K562 (cell line): ENCODE measurements at regions not wholly inside any gene's neighbourhood (a gene's known extent, or its start where the extent isn't known, plus 50 kb on each side); places are given as distances from the start of the nearest gene placed in this dataset.

ENCODE experiments used
- ATAC-seq: fragments of 200-7000 bp; cut with Tn5 transposase; 3 replicates; pipeline ENCODE4 v1.9.1; 2020; ENCODE audit warnings: moderate library complexity
- BruUV-seq: library from RNA; stranded (reverse); fragments of 400-500 nt; replicated peaks from 2 replicates; lab custom pipeline; 2021; lab: Mats Ljungman, UMichigan
- CTCF ChIA-PET: fragments of 300-600 bp; formaldehyde crosslinking; extraction: SDS; loops from one replicate; lab custom pipeline; 2021; ENCODE audit warnings: low intra/inter-chr PET ratio; lab: Yijun Ruan, JAX
- POLR2A ChIA-PET: fragments of 300-600, 350-650 bp; sonication (Branson Sonifier 250); formaldehyde crosslinking; extraction: SDS; loops from one replicate; lab custom pipeline; 2021; ENCODE audit warnings: antibody characterized with exemption, inconsistent platforms; lab: Yijun Ruan, JAX
- DNase-seq, 4 experiments: peaks; one replicate each; pipeline versions ENCODE4 v3.0.0 to v3.0.0-alpha.2; 2011 to 2018; ENCODE audit warnings: low spot score in 3 of 4, mixed read lengths in 3 of 4; ENCODE audit errors: extremely low read depth in 1 of 4
- FAIRE-seq: peaks from 2 replicates; lab custom pipeline; 2011; peaks lifted over from hg19 to GRCh38; lab: Jason Lieb, UNC
- H2AFZ ChIP-seq: 2 replicates; pipeline ENCODE4 v1.6.0; 2011; ENCODE audit warnings: low read depth, low read length, control low read depth, inconsistent platforms
- H3K27ac ChIP-seq: fragments of 200-600 bp; 3 replicates; pipeline ENCODE4 v1.8.0; 2011; ENCODE audit warnings: low read depth, mild to moderate bottlenecking, control low read depth, inconsistent platforms, low read length, moderate library complexity, mixed read lengths; ENCODE audit errors: extremely low read depth
- H3K27me3 ChIP-seq, 2 experiments: fragments of 300-600 bp in 1 of 2; 2 replicates in 1 of 2; 3 replicates in 1 of 2; pipeline versions ENCODE4 v1.6.0 to v1.8.0; 2011; ENCODE audit warnings: inconsistent platforms in 2 of 2, low read length in 2 of 2, mild to moderate bottlenecking in 1 of 2, mixed read lengths in 1 of 2, moderate library complexity in 1 of 2; ENCODE audit not compliant: control insufficient read depth in 2 of 2, insufficient read depth in 2 of 2
- H3K36me3 ChIP-seq: fragments of 300-600 bp; 3 replicates; pipeline ENCODE4 v1.8.0; 2011; ENCODE audit warnings: mild to moderate bottlenecking, low read length, inconsistent platforms; ENCODE audit not compliant: control insufficient read depth, insufficient read depth
- H3K4me1 ChIP-seq, 2 experiments: fragments of 200-600 bp in 1 of 2; replicated peaks in 1 of 2; 2 replicates in 1 of 2; 3 replicates in 1 of 2; pipeline versions ENCODE4 v1.5.1 to v1.8.0; 2011; ENCODE audit warnings: inconsistent platforms in 2 of 2, low read length in 2 of 2, mild to moderate bottlenecking in 1 of 2, mixed read lengths in 1 of 2, moderate library complexity in 1 of 2; ENCODE audit not compliant: control insufficient read depth in 2 of 2, insufficient read depth in 2 of 2
- H3K4me2 ChIP-seq: 2 replicates; pipeline ENCODE4 v1.6.1; 2011; ENCODE audit warnings: low read length, control low read depth, inconsistent platforms, mixed read lengths; ENCODE audit not compliant: insufficient read depth
- H3K4me3 ChIP-seq: fragments of 200-600 bp; sonication (generic), shearing (Covaris generic); 2 replicates; pipeline ENCODE4 v1.5.1; 2016; ENCODE audit warnings: control low read depth, inconsistent platforms
- H3K79me2 ChIP-seq: fragments of 200-600 bp; 3 replicates; pipeline ENCODE4 v1.8.0; 2011; ENCODE audit warnings: low read length, inconsistent platforms; ENCODE audit not compliant: control insufficient read depth, insufficient read depth
- H3K9ac ChIP-seq, 2 experiments: 2 replicates each; pipeline versions ENCODE4 v1.6.0 to v1.6.1; 2011; ENCODE audit warnings: low read depth in 2 of 2, low read length in 2 of 2, control low read depth in 1 of 2, inconsistent platforms in 1 of 2, mild to moderate bottlenecking in 1 of 2, mixed read lengths in 1 of 2; ENCODE audit not compliant: insufficient read depth in 1 of 2
- H3K9me1 ChIP-seq: one replicate; pipeline ENCODE4 v1.6.0; 2011; ENCODE audit warnings: inconsistent platforms, mild to moderate bottlenecking, low read length, moderate library complexity; ENCODE audit not compliant: control insufficient read depth, insufficient read depth
- H3K9me3 ChIP-seq: replicated peaks from 2 replicates; pipeline ENCODE4 v1.5.1; 2011; ENCODE audit warnings: low read depth, low read length, inconsistent platforms; ENCODE audit not compliant: control insufficient read depth, insufficient read depth
- H4K20me1 ChIP-seq: replicated peaks from 2 replicates; pipeline ENCODE4 v1.6.1; 2011; ENCODE audit warnings: low read length, inconsistent platforms, mixed read lengths; ENCODE audit not compliant: control insufficient read depth, insufficient read depth
- ETV6 ChIP-seq, 3 experiments: fragments of 150-350 bp in 1 of 3; sonication (generic) in 1 of 3; formaldehyde crosslinking in 1 of 3; IDR thresholded peaks; 2 replicates each; pipeline versions ENCODE4 v1.6.1 to v1.8.0; 2014 to 2022; ENCODE audit warnings: borderline replicate concordance in 2 of 3, low read depth in 2 of 3, antibody characterized with exemption in 1 of 3, low read length in 1 of 3, mild to moderate bottlenecking in 1 of 3, missing genetic modification reagents in 1 of 3
- HMG20A ChIP-seq: fragments of 450-650 bp; formaldehyde crosslinking; conservative IDR thresholded peaks from 2 replicates; pipeline ENCODE4 v1.4.0; 2020; ENCODE audit warnings: mild to moderate bottlenecking, mixed read lengths
- HNRNPH1 ChIP-seq: fragments of 200-400 bp; formaldehyde crosslinking; optimal IDR thresholded peaks from 2 replicates; pipeline ENCODE3; 2017; ENCODE audit warnings: low read depth, mild to moderate bottlenecking, low read length, moderate library complexity
- MCM7 ChIP-seq, 2 experiments: fragments of 450-650 bp; IDR thresholded peaks; 2 replicates each; pipeline ENCODE4 v1.6.1; 2016 to 2018
- OTX1 ChIP-seq: fragments of 450-650 bp; formaldehyde crosslinking; IDR thresholded peaks from 2 replicates; pipeline ENCODE4 v1.4.0; 2022; ENCODE audit warnings: mild to moderate bottlenecking
- PRPF4 ChIP-seq: fragments of 200-400 bp; formaldehyde crosslinking; IDR thresholded peaks from one replicate; pipeline ENCODE4 v1.6.1; 2017; ENCODE audit warnings: low read length, low read depth, mild to moderate bottlenecking; ENCODE audit not compliant: insufficient read depth, poor library complexity, severe bottlenecking
- RAD51 ChIP-seq: fragments of 450-650 bp; IDR thresholded peaks from 2 replicates; pipeline ENCODE4 v1.7.1; 2016; ENCODE audit warnings: low read depth, mild to moderate bottlenecking, borderline replicate concordance
- ZNF408 ChIP-seq: fragments of 250-450 bp; sonication (Bioruptor Pico); IDR thresholded peaks from 2 replicates; pipeline ENCODE4 v1.4.0; 2020; ENCODE audit warnings: low read depth, mild to moderate bottlenecking, moderate library complexity
- ZNF655 ChIP-seq: fragments of 250-450 bp; sonication (Bioruptor Pico); IDR thresholded peaks from 2 replicates; pipeline ENCODE4 v1.5.0; 2021
- WGBS: fragments of 100-300 bp; shearing (Covaris generic); methylation state at CpG from one replicate; pipeline ENCODE4 v1.1.6; 2016; ENCODE audit warnings: low coverage, mixed read lengths; ENCODE audit not compliant: insufficient coverage; ENCODE audit errors: missing lambda C conversion rate; 5-methylcytosine and 5-hydroxymethylcytosine counted together
- in situ Hi-C: fragments of 300-500 bp; cut with MboI; formaldehyde crosslinking; loops from 4 replicates; pipeline ENCODE4 v1.15.0; 2018; ENCODE audit warnings: inconsistent platforms, mixed read lengths
- intact Hi-C: fragments of 100-400 bp; cut with micrococcal nuclease; formaldehyde crosslinking; loops from 2 replicates; pipeline ENCODE4 v1.14.2; 2022
- TF ChIP-seq, protein P1 (sequence below): fragments of 150-350 bp; conservative IDR thresholded peaks from 2 replicates; pipeline ENCODE4 v1.6.1; 2014; ENCODE audit warnings: low read length

- TF ChIP-seq ETV6 (IDR thresholded peaks at IDR 0.05; ENCODE audit: borderline replicate concordance in 1 of 2, low read depth in 2 of 2, low read length in 1 of 2) = no peak
- no peak for TF ChIP-seq ETV6 (CRISPR knock-in tag; IDR thresholded peaks at IDR 0.05; ENCODE audit: borderline replicate concordance)
Observed at GRCh38 chr18:68440433-68440832, 274.5 kb downstream of the TMX3 start (continued).

GRCh38 chr18:68439642-68440041 is 275.3 kb downstream of the TMX3 start:
- Histone ChIP-seq H3K9me1 (no peaks in the 10 kb centered on the region), H2AFZ (no peak overlapping the region), H3K79me2 (no peaks in the 10 kb centered on the region), H3K36me3 (no peaks in the 10 kb centered on the region), H3K27me3 (no peaks in the 10 kb centered on the region), H3K4me1 (no peaks in the 10 kb centered on the region), H3K27ac (no peak overlapping the region), H3K9me3 (no peaks in the 10 kb centered on the region), H3K4me2 (no peak overlapping the region), H4K20me1 (no peaks in the 10 kb centered on the region), H3K4me3 (no peak overlapping the region), H3K9ac (no peak overlapping the region)
- FAIRE-seq (no peak), DNase-seq (no peak), ATAC-seq (no peak)
- TF ChIP-seq ZNF408 (CRISPR knock-in tag) (no peak), HMG20A (CRISPR knock-in tag) (no peak)
- no TSS peak for BruUV-seq
- intact Hi-C loops = no loop called here
- in situ Hi-C loops = no loop called here
- CTCF ChIA-PET = interaction anchor here (0.6 kb wide), 1 partner anchor 64 kb away, joined by 3 read pairs; no protein-coding TSS in a partner anchor
- POLR2A ChIA-PET = no interaction called here
- WGBS = 0% methylated on average over 4 of the region's 4 CpGs

DNA sequence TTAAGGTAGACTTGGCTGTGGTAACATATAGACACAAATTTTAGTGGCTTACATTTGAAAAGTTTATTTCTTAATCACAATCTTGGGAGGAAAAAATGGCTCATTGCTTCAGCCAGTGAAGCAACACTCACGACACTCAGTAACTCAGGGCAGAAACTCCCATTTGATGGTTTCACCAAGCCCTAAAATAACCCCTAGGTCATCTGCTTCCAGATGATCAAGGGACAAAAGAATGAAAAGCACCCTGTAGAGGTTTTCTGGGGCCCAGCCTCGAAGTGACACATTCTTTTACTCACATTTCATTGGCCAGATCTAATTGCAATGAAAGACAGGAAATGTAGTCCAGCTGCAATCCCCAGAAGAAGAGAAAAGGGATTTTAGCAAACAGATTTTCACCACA is 275.9 kb downstream of the TMX3 start:
- no peak overlapping the region for H3K9ac ChIP-seq
- ChIA-PET CTCF (interaction anchor here (0.6 kb wide), 1 partner anchor 64 kb away, joined by 3 read pairs; no protein-coding TSS in a partner anchor), POLR2A (no interaction called here)
- H3K36me3 ChIP-seq = no peaks in the 10 kb centered on the region
- H3K79me2 ChIP-seq = no peaks in the 10 kb centered on the region
- intact Hi-C loops = no loop called here
- no peak overlapping the region for H3K4me3 ChIP-seq
- no peak overlapping the region for H2AFZ ChIP-seq
- in situ Hi-C loops = no loop called here
- no peak overlapping the region for H3K27ac ChIP-seq
- H3K4me2 ChIP-seq = no peak overlapping the region
- 0% methylated on average over 1 of the region's 2 CpGs for WGBS
- no TSS peak for BruUV-seq
- ATAC-seq (no peak), DNase-seq (no peak), FAIRE-seq (no peak)
- no peaks in the 10 kb centered on the region for H3K27me3 ChIP-seq
- no peaks in the 10 kb centered on the region for H3K4me1 ChIP-seq
- no peaks in the 10 kb centered on the region for H3K9me3 ChIP-seq
- no peaks in the 10 kb centered on the region for H4K20me1 ChIP-seq
- H3K9me1 ChIP-seq = no peaks in the 10 kb centered on the region
- TF ChIP-seq PRPF4 (no peak), ZNF655 (no peak), ETV6 (IDR thresholded peaks at IDR 0.05; ENCODE audit: borderline replicate concordance in 1 of 2, low read depth in 2 of 2, low read length in 1 of 2) (no peak), ETV6 (CRISPR knock-in tag; IDR thresholded peaks at IDR 0.05; ENCODE audit: borderline replicate concordance) (no peak), RAD51 (no peak), HNRNPH1 (no peak), MCM7 (IDR thresholded peaks at IDR 0.05) (no peak), OTX1 (CRISPR knock-in tag) (no peak)
- TF ChIP-seq, protein P1, sequence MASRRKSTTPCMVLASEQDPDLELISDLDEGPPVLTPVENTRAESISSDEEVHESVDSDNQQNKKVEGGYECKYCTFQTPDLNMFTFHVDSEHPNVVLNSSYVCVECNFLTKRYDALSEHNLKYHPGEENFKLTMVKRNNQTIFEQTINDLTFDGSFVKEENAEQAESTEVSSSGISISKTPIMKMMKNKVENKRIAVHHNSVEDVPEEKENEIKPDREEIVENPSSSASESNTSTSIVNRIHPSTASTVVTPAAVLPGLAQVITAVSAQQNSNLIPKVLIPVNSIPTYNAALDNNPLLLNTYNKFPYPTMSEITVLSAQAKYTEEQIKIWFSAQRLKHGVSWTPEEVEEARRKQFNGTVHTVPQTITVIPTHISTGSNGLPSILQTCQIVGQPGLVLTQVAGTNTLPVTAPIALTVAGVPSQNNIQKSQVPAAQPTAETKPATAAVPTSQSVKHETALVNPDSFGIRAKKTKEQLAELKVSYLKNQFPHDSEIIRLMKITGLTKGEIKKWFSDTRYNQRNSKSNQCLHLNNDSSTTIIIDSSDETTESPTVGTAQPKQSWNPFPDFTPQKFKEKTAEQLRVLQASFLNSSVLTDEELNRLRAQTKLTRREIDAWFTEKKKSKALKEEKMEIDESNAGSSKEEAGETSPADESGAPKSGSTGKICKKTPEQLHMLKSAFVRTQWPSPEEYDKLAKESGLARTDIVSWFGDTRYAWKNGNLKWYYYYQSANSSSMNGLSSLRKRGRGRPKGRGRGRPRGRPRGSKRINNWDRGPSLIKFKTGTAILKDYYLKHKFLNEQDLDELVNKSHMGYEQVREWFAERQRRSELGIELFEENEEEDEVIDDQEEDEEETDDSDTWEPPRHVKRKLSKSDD = no peak
